HL-60 (cell line): ENCODE measurements at regions not wholly inside any gene's neighbourhood (a gene's known extent, or its start where the extent isn't known, plus 50 kb on each side); places are given as distances from the start of the nearest gene placed in this dataset.

Source experiments
- DNase-seq, 2 experiments: peaks; one replicate each; pipeline ENCODE4 v3.0.0-alpha.2; 2010 to 2020; ENCODE audit warnings: low read depth in 1 of 2, low spot score in 1 of 2
- H3K27ac ChIP-seq: fragments of 250-450 bp; sonication (Bioruptor Pico); replicated peaks from 2 replicates; pipeline ENCODE4 v1.5.1; 2020; ENCODE audit warnings: mild to moderate bottlenecking, moderate library complexity
- H3K27me3 ChIP-seq: fragments of 250-450 bp; sonication (Bioruptor Pico); 2 replicates; pipeline ENCODE4 v1.5.1; 2021; ENCODE audit warnings: mild to moderate bottlenecking, moderate library complexity; ENCODE audit not compliant: insufficient read depth, poor library complexity, severe bottlenecking
- H3K4me3 ChIP-seq: replicated peaks from 2 replicates; pipeline ENCODE4 v1.5.1; 2011; ENCODE audit warnings: mild to moderate bottlenecking, control low read depth, low read length; ENCODE audit not compliant: insufficient read depth
- GABPA ChIP-seq: IDR thresholded peaks from 2 replicates; pipeline ENCODE4 v1.6.1; 2012; ENCODE audit warnings: low read depth
- POLR2AphosphoS5 ChIP-seq: IDR thresholded peaks from 2 replicates; pipeline ENCODE4 v1.6.1; 2012; ENCODE audit warnings: low read depth
- REST ChIP-seq: IDR thresholded peaks from 2 replicates; pipeline ENCODE4 v1.6.1; 2012; ENCODE audit warnings: low read depth; ENCODE audit not compliant: insufficient replicate concordance
- SPI1 ChIP-seq: IDR thresholded peaks from 2 replicates; pipeline ENCODE4 v1.6.1; 2012; ENCODE audit warnings: low read depth, mild to moderate bottlenecking, borderline replicate concordance
- TF ChIP-seq, protein P1 (sequence below): IDR thresholded peaks from one replicate; pipeline ENCODE4 v1.5.1; 2011; ENCODE audit warnings: low read length, control low read depth, inconsistent platforms; ENCODE audit not compliant: insufficient read depth

GRCh38 chr2:9093324-9093723, 89.8 kb upstream of the MBOAT2 start:
- Histone ChIP-seq H3K4me3 (no peak overlapping the region), H3K27ac (no peak overlapping the region), H3K27me3 (no peaks in the 10 kb centered on the region)
- no peak for TF ChIP-seq REST
- TF ChIP-seq, protein P1, sequence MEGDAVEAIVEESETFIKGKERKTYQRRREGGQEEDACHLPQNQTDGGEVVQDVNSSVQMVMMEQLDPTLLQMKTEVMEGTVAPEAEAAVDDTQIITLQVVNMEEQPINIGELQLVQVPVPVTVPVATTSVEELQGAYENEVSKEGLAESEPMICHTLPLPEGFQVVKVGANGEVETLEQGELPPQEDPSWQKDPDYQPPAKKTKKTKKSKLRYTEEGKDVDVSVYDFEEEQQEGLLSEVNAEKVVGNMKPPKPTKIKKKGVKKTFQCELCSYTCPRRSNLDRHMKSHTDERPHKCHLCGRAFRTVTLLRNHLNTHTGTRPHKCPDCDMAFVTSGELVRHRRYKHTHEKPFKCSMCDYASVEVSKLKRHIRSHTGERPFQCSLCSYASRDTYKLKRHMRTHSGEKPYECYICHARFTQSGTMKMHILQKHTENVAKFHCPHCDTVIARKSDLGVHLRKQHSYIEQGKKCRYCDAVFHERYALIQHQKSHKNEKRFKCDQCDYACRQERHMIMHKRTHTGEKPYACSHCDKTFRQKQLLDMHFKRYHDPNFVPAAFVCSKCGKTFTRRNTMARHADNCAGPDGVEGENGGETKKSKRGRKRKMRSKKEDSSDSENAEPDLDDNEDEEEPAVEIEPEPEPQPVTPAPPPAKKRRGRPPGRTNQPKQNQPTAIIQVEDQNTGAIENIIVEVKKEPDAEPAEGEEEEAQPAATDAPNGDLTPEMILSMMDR: no peak
- TF ChIP-seq SPI1: no peak
- no peak for TF ChIP-seq POLR2AphosphoS5
- TF ChIP-seq GABPA: no peak
- no peak for DNase-seq

DNA sequence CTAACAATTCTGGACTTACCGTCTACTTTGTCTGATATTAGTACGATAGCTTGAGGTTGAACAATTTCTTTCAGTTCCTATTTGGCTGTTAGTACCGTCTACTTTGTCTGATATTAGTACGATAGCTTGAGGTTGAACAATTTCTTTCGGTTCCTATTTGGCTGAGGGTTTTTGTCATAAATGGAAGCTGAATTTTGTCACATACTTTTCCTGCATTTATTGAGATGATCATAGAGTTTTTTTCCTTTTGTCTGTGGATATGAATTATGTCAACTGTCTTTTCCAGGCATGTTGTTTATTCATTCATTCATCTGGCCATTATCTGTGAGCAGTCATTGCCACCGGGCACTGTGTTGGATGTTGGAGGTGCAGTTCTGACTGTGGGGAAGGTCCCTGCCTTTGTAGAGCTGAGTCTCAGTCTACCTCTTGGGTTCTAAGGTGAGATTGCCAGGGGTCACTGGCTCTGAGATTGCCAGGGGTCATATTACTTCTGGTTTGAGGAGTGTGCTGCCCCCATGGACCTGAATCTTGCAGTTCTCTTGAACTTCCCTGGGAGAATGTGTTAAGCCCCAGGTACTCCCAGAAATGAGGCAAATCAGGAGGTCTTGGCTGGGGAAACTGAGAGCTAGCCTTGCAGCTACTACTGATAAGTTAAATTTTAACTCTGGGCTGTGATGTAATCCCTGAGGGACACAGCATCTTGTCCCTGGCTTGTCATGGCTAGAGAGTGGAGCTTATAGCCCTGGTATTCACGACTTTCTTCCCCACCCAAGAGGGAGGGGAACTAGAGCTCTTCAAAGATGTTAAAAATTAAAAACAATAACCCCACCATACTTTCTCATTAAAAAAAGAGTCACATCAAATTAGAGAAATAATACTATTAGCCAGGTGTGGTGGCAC, 89.1 kb upstream of the MBOAT2 start:
- no peak for DNase-seq
- Histone ChIP-seq H3K27me3 (no peaks in the 10 kb centered on the region), H3K4me3 (no peak overlapping the region), H3K27ac (no peak overlapping the region)
- TF ChIP-seq SPI1: no peak
- no peak for TF ChIP-seq POLR2AphosphoS5
- no peak for TF ChIP-seq GABPA
- no peak for TF ChIP-seq REST
- TF ChIP-seq, protein P1: no peak

DNA sequence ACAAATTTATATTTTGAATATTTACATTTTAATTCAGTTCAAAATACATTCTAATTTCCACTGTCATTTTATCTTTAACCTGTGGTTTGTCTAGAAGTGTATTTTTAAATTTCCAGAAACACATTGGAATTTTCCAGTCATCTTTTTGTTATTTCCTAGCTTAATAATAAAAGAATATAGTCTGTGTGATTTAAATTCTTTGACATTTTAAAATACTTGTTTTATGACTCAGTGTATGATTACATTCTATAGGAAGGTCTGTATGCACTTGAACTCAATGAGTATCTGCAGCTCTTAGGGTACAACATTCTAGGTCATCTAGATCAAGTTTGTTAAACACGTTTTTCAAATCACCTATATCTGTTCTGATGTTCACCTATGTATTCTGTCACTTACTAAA, 88.3 kb upstream of the MBOAT2 start:
- H3K27me3 ChIP-seq: no peaks in the 10 kb centered on the region
- no peak overlapping the region for H3K4me3 ChIP-seq
- TF ChIP-seq POLR2AphosphoS5: no peak
- no peak for TF ChIP-seq SPI1
- TF ChIP-seq GABPA: no peak
- TF ChIP-seq, protein P1: no peak
- no peak for TF ChIP-seq REST

More for the DNA sequence above, 88.3 kb upstream of the MBOAT2 start:
- H3K27ac ChIP-seq: no peak overlapping the region
- no peak for DNase-seq
